Activated CD4-positive, alpha-beta T cell treated with anti-CD3 and anti-CD28 coated beads, Interleukin-2, amount 50 U/mL, for 16 hours (primary cell): ENCODE measurements at regions not wholly inside any gene's neighbourhood (a gene's known extent, or its start where the extent isn't known, plus 50 kb on each side); places are given as distances from the start of the nearest gene placed in this dataset.

ENCODE experiments used
- DNase-seq: peaks from one replicate; pipeline ENCODE4 v3.0.0-alpha.2; 2020

DNA sequence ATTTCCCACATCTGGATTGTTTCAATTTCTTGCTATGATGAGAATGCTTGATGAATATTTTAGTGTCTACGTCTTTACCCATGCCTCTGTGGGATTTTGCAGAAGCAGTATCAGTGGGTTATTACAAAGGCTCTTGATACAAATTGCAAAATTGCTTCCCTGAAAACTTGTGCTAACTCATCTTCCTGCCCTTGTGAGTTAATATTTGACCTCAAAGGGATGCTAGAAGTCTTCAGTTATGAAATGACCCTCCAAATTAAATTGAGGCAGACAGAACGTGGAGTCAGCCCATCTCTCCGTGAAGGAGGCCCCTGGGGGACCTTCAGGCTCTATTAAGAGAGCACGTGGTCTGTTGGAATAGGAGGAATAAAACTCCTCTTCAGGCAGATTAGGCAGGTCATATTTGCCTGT lies 239.2 kb upstream of the HS6ST1 start:
- no peak for DNase-seq

DNA sequence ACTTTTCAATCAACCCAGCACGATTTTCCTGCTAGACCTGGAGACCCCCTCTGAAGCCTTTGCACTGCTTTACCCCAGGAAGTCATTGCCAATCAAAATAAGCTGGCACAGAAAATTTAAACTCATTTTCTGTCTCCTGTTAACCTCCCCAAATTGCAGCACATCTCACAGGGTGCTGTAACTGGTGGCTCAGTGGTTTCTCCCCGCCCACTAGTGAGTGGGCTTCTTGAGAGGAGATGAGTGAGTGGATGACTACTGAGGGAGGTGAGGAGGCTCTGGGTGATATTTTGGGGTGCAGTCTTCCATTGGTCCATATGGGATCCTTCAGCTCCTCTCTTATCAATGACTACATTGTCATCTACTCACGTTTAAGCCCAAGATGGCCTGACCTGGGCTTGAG lies 239.8 kb upstream of the HS6ST1 start:
- no peak for DNase-seq

DNA sequence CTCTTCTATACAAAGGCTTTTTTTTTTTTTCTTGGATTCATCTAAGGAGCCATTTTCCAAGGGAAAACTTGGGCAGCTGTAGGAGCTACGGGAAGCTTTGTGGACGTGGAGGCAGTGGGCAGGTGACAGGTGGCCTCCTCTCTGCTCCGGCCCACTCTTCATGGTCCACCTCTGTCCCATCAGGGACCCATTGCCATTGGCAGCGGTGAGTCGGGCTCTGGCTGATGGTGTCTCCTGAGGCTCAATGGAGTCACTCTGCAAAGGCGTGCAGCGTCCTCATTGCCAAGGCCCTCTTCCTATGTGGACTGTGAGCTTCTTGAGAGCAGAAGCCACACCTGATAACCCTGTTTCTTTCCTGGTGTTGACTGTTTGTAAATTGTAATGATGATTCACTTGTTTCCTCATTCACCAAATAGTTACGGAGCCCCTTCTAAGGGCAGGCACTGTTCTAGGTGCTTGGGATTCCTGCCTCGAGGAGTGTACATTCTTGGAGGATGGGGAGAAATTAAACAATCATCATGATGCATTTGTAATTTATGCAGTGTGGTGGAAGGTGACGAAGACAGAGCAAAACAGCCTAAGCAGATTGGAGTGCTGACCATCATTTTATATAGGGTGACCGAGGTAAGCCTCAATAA lies 240.3 kb upstream of the HS6ST1 start:
- DNase-seq: no peak

DNA sequence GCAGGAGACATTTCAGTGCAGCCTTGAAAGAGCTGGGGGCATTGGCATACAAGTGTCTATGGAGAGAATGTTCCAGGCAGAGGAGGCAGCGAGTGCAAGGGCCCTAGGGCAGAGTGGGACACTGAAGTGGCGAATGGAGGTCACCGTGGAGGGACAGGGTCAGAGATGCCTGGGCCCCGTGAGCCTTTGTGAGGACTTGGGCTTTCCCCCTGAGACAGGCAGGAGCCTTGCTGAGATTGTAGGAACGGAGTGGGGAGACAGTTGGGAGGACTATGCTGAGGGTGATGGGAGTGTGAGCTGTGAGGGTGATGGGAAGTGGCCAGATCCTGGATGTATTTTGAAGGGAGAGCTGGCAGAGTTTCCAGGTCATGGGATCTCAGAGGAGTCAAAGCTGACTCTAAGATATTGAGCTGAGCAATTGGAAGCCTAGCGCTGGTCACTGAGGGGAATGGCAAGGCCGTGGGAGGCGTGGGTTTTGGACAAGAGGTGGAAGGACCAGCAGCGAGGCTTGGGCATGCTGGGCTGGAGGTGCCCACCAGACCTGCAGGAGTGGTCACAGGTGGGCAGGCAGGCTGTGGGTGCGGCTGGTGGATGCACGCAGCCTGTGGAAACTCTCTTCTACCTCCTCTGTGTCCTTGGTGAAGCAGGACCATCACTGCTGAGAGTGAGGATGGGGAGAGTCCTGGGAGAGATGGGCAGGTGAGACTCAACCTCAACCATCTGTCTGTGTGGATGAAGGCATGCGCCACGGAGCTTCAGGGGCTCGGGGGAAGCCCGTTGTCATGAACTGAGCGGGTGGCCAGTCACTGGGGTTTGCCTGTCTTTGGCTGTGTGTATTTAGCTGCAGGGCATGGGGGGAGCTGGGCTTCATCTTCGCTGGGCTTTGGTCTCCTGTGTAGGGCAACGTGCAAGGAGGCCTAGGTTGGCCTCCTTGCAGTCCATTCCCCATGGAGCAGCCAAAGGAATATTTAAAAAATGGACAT lies 241.2 kb upstream of the HS6ST1 start:
- no peak for DNase-seq

DNA sequence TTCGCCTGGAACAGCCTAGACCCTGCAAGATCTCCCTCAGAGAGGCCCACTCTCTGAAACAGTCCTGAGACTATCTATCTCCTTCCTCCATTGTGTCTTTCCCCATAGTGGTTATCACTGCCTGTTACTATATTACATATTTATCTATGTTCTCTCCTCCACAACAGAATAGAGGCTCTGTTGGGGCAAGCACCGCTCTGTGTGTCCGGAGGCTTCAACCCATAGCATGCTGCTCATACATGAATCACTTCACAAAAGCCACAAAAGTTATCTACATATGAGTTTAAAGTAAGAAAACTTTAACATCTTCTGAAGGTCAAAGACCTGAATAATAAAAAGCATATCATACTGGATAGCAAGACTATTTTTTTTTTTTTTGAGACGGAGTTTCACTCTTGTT lies 242.1 kb upstream of the HS6ST1 start:
- DNase-seq: no peak

DNA sequence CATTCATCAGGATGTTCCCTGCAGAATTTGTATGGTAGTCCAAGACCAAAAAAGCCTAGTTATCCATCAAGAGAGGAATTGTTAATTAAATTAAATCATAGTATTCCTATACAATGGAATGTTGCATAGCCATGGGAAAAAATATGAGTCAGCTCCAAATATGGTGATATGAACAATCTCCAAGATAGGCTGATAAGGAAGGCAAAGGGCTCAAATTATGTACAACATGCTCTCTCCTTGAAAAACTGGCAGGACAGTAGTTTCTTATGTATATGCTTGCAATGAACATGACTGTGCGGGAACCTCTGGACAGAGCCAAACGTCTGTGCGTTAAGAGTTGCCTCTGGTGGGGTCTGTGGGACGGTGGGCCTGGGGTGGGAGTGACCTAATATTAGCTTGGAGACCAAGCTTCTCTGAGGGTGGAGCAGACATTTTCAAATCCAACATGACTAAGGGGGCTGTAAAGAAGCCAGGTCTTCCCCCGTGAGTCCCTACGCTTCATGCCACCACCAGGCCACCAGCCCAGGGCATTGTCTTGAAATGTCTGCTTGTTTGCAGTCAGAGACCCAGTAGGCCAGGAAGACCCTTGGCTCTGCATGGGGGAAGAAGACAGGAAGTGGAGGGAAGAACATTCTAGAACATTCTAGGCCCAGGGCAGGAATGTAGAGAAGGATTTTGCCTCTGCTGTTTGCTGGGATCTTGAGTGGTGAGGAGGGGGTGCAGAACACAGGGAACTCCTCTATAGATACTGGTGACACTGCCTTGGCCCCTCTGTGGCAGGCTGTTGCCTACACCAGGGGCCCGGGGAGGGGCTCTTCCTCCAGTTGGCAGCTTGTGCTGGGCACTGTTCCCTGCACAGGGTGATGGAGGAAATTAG lies 244.0 kb upstream of the HS6ST1 start:
- no peak for DNase-seq

DNA sequence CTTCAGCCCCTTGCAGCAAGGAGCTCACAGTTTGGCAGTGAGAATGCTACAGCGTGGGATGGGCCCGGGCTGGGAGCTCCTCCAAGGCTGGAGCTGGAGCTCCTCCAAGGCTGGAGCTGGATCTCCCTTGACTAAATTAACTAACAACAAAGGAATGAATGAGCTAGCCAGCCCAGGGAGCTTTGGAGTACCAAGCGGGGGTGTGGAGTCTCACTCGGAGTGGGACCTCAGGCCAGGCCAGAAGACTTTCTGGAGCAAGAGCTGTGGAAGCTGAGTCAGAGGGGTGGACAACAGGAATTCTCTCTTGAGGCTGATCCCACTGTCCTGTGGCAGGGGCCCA lies 244.7 kb upstream of the HS6ST1 start:
- no peak for DNase-seq

DNA sequence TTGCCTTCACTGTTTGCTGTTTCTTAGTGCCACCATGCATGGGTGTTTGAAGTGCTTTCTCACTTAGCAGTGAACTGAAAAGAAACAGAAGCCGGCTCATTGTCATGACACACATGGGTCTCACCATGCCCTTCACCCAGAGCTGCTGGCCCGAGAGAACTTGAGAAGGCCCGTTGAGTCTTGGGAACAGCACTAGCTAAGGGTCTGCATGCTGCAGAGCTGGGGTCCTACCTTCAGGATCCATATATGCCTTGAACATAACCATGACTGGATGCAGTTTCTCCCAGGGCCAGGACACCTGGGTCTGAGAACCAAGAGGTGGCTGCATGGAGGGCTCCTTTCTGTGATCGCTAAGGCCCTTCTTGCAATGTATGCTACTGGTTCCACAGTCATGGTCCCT lies 245.5 kb upstream of the HS6ST1 start:
- DNase-seq: no peak

DNA sequence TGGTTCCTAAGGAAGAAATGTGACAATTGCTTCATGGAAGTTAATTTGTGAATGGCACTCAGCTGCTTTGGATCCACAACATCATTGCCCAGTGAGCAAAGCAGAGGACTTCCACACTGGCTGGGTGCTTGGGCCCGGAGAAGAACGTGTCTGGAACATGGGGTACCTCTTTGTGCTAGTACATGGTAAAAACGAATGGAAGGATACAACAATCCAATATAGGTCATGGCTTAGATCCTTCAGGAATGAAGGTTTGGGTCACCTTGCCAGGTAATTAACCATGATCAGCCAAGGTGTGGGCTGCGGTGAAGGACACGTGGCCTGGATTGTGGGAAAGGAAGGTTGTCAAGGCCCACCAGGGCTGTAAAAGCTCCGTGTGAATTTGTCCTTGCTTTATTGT lies 245.9 kb upstream of the HS6ST1 start:
- DNase-seq: no peak

DNA sequence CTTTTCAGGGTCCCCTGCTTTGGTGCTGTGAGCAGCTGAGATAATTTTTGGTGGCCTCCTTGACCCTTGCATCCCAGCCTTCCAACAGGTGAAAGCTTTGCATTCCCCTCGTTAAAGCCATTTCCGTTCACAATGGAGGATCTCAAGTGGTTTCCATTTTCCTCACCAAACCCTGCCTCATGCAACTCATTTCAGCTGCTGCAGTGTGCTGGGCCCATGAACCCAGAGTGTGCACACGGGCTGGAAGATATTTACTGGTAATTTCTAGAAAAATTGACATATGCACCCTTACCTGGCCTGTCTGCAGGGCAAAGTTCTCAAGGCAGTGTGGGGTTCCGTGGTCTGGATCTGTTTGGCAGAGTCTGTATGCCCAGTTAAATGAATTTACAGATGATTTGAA lies 246.8 kb upstream of the HS6ST1 start:
- no peak for DNase-seq

DNA sequence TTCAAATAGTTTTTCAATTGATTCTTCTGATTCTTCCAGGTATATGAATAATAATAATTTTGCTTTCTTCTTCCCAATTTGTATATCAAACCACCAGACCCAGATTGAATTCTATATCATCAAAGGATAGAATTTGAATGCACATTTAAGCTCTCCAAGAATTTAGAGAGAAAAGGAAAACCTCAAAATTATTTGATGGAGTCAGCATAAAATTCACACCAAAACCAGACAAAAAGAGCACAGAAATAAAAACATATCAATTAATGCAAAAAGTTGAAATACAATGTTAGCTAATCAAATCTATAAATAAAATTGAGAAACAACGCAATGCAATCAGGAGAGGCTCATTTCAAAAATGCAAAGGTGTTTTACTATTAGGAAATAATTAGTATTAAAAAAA lies 248.0 kb upstream of the HS6ST1 start:
- no peak for DNase-seq

DNA sequence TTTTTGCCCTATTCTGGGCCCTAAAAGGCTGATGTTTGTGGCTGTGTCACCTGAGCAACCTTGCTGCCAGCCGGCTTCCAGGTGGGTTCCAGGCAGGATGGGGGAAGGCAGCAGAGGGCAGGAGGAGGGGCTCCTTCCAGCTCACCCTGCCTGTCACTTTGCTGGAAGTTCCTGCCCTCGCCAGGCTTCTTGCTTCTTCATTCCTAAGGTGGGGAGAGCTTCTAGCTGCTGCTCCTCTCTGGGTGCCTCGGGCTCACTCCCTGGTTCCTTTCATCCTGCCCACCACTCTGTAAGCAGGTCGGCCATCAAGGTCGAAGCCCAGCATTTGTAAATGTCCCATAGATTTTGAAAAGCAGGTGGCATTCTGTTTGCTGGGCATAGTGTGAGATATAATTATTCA lies 249.4 kb upstream of the HS6ST1 start:
- no peak for DNase-seq

DNA sequence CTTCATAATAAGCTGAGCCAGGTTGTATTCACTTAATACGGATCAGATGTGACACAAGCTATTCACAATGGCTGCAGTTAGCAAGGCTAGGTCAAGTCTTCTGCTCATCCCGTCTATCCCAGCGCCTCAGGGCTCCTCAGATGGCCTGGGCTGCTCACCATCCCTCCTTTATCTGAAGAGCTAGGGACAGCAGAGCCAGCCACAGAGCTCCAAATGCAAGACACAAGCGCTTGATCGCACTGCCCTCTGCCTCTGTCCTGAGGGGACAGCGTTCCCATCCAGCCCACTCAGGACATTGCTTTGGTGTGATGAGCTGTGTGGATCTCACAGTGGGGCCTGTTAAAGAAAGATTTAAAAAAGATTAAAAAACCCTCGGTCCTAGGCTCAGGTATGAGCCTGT lies 254.4 kb upstream of the HS6ST1 start:
- DNase-seq: no peak

DNA sequence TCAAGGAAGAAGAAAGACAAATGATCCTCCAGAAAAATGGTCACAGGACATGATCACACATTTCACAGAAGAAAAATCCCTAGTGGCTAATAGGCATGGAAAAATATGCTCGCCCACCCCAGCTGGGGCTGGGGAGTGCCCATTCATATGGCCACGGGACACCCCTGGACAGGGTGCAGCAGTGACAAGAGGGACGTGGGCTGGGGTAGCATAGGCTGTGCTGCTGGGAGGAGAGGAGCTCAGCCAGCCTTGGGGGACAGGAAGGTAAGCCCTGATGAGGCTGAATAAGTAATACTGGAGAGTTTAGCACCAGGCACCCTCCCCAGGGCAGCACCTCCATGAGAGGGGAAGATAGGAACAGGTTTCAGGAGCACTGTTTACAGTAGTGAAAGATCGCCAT lies 254.9 kb upstream of the HS6ST1 start:
- no peak for DNase-seq

DNA sequence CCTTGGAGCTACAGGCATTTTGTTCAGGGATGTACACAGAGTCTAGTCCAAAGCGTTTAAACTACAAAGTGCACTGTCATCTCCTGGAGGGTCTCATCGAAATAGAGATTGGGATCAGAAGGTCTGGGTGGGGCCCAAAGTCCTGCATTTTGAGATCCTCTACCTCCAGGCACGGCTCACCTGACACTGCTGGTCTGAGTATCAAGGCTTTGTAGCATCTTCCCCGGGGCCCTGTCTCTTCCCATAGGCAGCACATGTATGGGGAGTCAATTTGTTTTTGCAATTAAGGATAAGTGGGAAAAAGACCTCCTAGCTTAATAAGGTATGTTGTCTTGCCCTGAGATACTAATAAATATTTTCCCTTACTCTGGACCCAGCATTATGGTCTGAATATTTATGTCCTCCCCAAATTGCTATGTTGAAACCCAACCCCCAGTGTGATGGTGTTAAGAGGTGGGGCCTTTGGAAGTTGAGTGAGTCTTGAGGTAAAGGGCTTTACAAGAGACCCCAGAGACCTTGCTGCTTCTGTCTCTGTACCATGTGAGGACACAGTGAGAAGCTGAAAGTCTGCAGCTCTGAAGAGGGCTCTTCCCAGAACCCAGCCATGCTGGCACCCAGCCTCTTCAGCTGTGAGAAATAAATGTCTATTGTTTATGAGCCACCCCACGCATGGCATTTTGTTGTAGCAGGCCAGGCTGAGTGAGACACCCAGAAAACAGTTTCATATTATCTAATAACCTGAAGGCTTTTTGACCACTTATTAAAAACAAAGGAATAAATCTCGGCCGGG lies 258.7 kb upstream of the HS6ST1 start:
- DNase-seq: no peak

DNA sequence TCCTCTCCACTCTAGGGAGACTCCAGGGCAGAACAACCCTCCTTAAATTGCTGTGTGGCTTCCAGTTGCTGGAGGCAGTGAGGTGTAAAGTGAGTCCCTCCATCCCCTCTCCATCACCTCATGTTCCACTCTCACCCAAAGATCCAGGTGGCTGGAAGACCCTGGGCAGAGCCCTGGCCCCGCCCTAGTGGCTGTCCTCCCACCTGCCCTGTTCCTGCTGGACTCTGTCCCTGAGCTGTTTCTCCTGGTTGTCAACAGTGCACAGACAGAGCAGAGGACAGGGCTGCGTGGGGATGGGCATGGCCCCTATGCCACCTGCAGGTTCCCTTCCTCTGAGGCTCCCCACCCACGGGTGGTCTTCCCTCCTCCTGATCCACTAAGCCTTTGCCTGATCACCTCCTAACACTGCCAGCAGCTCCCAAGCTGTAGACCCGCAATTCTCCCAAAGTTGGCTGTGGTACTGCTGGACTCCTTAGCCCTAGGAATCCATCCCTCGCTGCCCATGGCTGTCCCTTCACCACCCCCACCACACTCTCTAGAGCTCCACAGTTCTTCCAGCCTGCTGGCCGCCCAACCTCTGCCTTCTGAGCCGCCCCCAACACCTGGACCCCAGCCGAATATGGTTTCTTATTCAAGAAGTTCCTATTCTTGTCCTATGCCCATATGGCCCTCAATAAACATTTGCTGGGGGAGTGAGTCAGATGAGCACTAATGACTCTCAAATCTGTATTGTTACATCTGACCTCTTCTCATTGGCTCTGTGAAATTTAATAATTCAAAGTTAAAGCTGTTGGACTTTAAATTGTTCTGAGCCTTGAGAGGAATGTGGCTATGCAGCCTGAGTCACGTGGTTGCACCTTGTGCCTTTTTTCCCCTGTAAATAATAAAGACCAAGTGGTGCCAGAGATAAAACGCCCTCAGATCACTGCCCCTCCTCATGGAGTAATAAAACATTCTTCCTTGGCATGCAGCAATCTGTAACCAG lies 260.0 kb upstream of the HS6ST1 start:
- no peak for DNase-seq

DNA sequence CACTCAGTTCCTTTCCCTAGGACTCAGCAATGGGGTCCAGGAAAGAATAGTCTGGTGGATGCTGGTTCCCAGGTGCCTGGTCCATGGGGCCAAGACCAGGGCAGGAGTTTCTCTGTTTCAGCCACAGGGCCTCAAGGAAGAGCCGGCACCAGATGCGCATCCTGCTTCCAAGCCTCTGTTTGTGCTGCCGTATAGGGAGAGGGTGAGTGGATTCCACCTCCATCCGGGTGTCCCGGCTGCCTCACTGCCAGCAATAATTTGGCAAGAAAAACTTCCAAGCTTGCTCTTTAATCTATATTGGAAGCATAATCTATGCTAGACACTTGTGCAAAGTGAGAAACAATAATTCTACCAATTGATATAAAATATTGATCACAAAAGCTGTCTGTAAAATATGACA lies 261.2 kb upstream of the HS6ST1 start:
- no peak for DNase-seq

DNA sequence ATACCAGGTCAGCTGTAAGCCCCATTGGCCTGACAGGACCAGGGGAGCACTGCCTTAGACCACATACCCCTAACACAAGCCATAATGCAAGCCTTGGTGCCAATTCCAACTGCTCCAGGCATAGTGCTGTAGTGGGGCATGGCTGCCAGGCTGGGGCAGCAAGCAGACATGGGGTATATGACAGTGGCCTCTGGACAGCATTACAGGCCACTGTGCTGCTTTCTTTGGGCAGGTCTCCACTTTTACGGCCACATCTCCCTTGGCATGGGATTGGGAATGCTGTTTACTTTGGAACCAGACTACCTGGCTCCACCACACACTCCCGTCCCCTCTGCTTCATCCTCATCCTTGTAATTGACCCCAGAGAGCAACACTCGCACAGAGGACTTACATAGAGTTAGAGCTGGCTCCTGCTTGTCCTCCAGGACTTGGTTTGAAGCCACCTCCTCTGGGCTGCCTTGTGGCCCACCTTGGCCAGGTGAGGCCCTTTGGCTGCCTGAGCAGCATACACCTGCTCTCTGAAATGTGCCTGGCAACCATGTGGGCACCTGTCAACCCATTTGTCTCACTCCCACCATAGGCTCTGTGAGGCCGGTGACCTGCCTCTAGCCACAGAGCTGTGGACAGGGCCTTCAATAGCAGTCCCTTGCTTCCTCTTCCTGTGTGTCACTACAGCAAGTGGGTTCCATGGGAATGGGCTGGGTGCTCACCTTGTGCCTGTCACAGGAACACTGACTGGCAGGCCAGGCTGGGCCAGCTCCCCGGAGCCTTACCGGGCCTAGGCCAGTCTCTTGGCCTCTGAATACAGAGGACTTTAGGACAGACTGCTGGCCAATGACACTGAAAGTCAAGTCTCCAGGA lies 262.6 kb upstream of the HS6ST1 start:
- DNase-seq: no peak

DNA sequence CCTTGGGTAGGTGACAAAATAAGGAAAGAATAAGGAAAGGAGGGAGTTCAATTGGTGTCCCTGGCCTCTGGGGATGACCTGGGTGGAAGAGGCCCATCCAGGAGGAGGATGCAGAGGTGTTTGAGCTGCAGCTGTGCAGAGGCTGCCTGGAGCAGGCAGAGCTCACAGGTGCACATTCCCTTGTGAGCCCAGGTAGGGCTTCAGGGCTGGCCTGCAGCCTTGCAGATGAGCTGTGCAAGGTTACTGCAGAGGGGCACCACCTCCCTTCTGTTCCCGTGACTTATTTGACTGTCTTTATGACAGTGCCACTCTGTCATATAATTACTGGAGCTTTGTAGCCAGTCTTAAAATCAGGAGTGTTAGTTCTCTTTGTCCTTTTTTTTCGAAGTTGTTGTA lies 263.2 kb upstream of the HS6ST1 start:
- no peak for DNase-seq

DNA sequence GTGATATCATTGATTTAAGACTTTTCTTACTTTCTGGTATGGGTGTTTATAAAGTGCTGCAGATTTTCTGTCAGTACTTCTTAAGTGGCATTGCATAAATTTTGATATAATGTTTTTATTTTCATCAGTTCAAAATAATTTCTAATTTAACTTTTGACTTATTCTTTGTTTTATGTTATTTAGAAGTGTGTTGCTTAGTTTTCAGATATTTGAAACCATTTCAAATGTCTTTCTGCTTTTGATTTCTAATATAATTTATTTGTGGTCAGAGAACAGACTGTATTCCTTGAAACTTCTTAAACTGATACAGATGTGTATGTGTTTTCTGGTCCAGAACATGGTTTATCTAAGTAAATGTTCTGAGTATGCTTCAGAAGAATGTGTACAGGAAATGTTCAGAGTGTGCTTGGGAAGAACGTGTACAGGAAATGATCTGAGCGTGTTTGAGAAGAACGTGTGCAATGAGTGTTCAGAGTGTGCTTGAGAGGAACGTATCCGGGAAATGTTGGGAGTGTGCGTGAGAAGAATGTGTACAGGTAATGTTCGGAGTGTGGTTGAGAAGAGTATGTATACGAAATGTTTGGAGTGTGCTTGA lies 265.7 kb upstream of the HS6ST1 start:
- DNase-seq: no peak
